ENCODE measurements at regions not wholly inside any gene's neighbourhood (a gene's known extent, or its start where the extent isn't known, plus 50 kb on each side); places are given as distances from the start of the nearest gene placed in this dataset.

DNA sequence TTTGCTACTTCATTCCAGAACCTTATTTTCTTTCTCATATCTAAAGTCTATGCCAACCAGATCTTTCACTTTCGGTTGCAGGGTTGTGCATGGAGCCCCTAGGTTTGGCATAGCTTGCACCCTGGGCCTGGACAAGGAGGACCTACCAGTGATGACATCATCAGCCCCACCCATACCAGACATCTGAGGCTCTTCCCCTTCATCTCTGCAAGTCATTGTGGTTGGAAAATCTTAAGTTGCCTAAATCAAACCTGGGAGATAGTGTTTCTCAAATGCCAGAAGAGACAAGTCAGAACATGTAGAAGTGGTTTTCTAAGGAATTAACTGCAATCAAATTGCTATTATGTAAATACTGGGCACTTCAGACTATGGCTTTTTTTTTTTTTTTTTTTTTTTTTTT, 363.3 kb downstream of the ZNF516 start:
- Histone ChIP-seq H3K9me2 (ENCODE audit: insufficient read depth, low read length) (no peaks in the 10 kb centered on the region), H3K79me2 (ENCODE audit: insufficient read depth, low read depth, low read length) (no peaks in the 10 kb centered on the region), H3K27ac (ENCODE audit: low read depth, low read length, poor library complexity, severe bottlenecking) (no peak overlapping the region), H3K9me3 (ENCODE audit: low read length) (no peaks in the 10 kb centered on the region), H4K20me1 (ENCODE audit: insufficient read depth, low read length) (no peaks in the 10 kb centered on the region), H3K4me3 (ENCODE audit: low read depth, low read length, poor library complexity, severe bottlenecking) (no peak overlapping the region), H3K36me3 (ENCODE audit: insufficient read depth, low read length) (no peaks in the 10 kb centered on the region), H2AFZ (ENCODE audit: low read length) (no peak overlapping the region), H3K4me2 (ENCODE audit: low read length) (no peak overlapping the region), H3K4me1 (ENCODE audit: insufficient read depth, low read length, poor library complexity, severe bottlenecking) (no peaks in the 10 kb centered on the region)
- POLR2A ChIA-PET, result no interaction called here
- no TSS peak for BruUV-seq (replicated peaks)
- TF ChIP-seq EZH2phosphoT487 (IDR thresholded peaks at IDR 0.05; ENCODE audit: borderline replicate concordance, low read depth, low read length), result no peak
- TF ChIP-seq, protein P1, sequence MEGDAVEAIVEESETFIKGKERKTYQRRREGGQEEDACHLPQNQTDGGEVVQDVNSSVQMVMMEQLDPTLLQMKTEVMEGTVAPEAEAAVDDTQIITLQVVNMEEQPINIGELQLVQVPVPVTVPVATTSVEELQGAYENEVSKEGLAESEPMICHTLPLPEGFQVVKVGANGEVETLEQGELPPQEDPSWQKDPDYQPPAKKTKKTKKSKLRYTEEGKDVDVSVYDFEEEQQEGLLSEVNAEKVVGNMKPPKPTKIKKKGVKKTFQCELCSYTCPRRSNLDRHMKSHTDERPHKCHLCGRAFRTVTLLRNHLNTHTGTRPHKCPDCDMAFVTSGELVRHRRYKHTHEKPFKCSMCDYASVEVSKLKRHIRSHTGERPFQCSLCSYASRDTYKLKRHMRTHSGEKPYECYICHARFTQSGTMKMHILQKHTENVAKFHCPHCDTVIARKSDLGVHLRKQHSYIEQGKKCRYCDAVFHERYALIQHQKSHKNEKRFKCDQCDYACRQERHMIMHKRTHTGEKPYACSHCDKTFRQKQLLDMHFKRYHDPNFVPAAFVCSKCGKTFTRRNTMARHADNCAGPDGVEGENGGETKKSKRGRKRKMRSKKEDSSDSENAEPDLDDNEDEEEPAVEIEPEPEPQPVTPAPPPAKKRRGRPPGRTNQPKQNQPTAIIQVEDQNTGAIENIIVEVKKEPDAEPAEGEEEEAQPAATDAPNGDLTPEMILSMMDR (conservative IDR thresholded peaks at IDR 0.05; ENCODE audit: low read length), result no peak
- CTCF ChIA-PET (ENCODE audit: unreplicated experiment), result no interaction called here
- DNase-seq (ENCODE audit: low spot score), result no peak
- intact Hi-C loops (cut with micrococcal nuclease; ENCODE audit: unreplicated experiment), result no loop called here

DNA sequence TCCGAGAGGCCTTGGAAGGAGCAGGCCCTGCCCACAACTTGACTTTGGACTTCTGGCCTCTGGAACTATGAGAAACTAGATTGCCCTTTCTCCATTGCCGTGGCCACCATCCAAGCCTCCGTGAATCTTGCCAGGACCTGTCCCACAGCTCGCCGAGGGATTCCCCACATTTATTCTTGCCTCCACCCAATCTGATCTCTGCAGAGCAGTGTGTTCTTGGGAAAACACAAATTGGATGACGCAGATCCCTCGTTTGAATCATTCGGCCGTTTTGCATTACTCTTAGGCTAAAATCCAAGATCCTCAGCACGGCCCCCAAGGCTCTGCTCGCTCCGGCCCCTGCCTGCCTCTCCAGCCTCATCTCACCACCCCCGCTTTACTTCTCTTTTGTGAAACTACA, 364.2 kb downstream of the ZNF516 start:
- Histone ChIP-seq H4K20me1 (ENCODE audit: insufficient read depth, low read length) (no peaks in the 10 kb centered on the region), H2AFZ (ENCODE audit: low read length) (no peak overlapping the region), H3K4me2 (ENCODE audit: low read length) (no peak overlapping the region), H3K9me3 (ENCODE audit: low read length) (no peaks in the 10 kb centered on the region), H3K27ac (ENCODE audit: low read depth, low read length, poor library complexity, severe bottlenecking) (no peak overlapping the region), H3K79me2 (ENCODE audit: insufficient read depth, low read depth, low read length) (no peaks in the 10 kb centered on the region), H3K36me3 (ENCODE audit: insufficient read depth, low read length) (no peaks in the 10 kb centered on the region), H3K9me2 (ENCODE audit: insufficient read depth, low read length) (no peaks in the 10 kb centered on the region), H3K4me1 (ENCODE audit: insufficient read depth, low read length, poor library complexity, severe bottlenecking) (no peaks in the 10 kb centered on the region), H3K4me3 (ENCODE audit: low read depth, low read length, poor library complexity, severe bottlenecking) (no peak overlapping the region)
- BruUV-seq (replicated peaks), result no TSS peak
- TF ChIP-seq EZH2phosphoT487 (IDR thresholded peaks at IDR 0.05; ENCODE audit: borderline replicate concordance, low read depth, low read length), result no peak
- TF ChIP-seq, protein P1 (conservative IDR thresholded peaks at IDR 0.05; ENCODE audit: low read length), result no peak
- no peak for DNase-seq (ENCODE audit: low spot score)
- ChIA-PET CTCF (ENCODE audit: unreplicated experiment) (no interaction called here), POLR2A (no interaction called here)
- intact Hi-C loops (cut with micrococcal nuclease; ENCODE audit: unreplicated experiment), result no loop called here

- H3K4me1 ChIP-seq (ENCODE audit: insufficient read depth, low read length, poor library complexity, severe bottlenecking), result no peaks in the 10 kb centered on the region
- CTCF ChIA-PET (ENCODE audit: unreplicated experiment), result no interaction called here
- POLR2A ChIA-PET, result no interaction called here
- no peak overlapping the region for H3K4me3 ChIP-seq (ENCODE audit: low read depth, low read length, poor library complexity, severe bottlenecking)
- BruUV-seq (replicated peaks), result no TSS peak
- no peak overlapping the region for H3K4me2 ChIP-seq (ENCODE audit: low read length)
- H2AFZ ChIP-seq (ENCODE audit: low read length), result no peak overlapping the region
- H3K9me2 ChIP-seq (ENCODE audit: insufficient read depth, low read length), result no peaks in the 10 kb centered on the region
- no peaks in the 10 kb centered on the region for H4K20me1 ChIP-seq (ENCODE audit: insufficient read depth, low read length)
- intact Hi-C loops (cut with micrococcal nuclease; ENCODE audit: unreplicated experiment), result no loop called here
- no peaks in the 10 kb centered on the region for H3K79me2 ChIP-seq (ENCODE audit: insufficient read depth, low read depth, low read length)
- no peak for TF ChIP-seq EZH2phosphoT487 (IDR thresholded peaks at IDR 0.05; ENCODE audit: borderline replicate concordance, low read depth, low read length)
- TF ChIP-seq, protein P1 (conservative IDR thresholded peaks at IDR 0.05; ENCODE audit: low read length), result no peak
- no peak for DNase-seq (ENCODE audit: low spot score)
- H3K36me3 ChIP-seq (ENCODE audit: insufficient read depth, low read length), result no peaks in the 10 kb centered on the region
- no peak overlapping the region for H3K27ac ChIP-seq (ENCODE audit: low read depth, low read length, poor library complexity, severe bottlenecking)
- H3K9me3 ChIP-seq (ENCODE audit: low read length), result no peaks in the 10 kb centered on the region
These were observed 368.7 kb downstream of the ZNF516 start for GRCh38 chr18:76126327-76126726.
